ENCODE measurements at regions not wholly inside any gene's neighbourhood (a gene's known extent, or its start where the extent isn't known, plus 50 kb on each side); places are given as distances from the start of the nearest gene placed in this dataset.
"Not testable (repeated sequence)": the region's sequence is repeated elsewhere in the genome, so short reads cannot be mapped to it uniquely, and the experiment has no call there.

GRCh38 chr5:51997949-51998348 lies 614.7 kb downstream of the ISL1 start:
- no peaks in the 10 kb centered on the region for H3K27me3 Mint-ChIP-seq
- peaks cover 1% of the 10 kb centered on the region for H3K9me3 Mint-ChIP-seq
- POLR2A ChIA-PET = no interaction called here
- H3K27ac Mint-ChIP-seq = no peak overlapping the region
- no peak for DNase-seq
- no peaks in the 10 kb centered on the region for H3K36me3 Mint-ChIP-seq (ENCODE audit: low read depth)
- CTCF ChIA-PET = no interaction called here
- no peak overlapping the region for H3K4me3 Mint-ChIP-seq
- no peaks in the 10 kb centered on the region for H3K4me1 Mint-ChIP-seq

GRCh38 chr5:52007230-52007858 lies 624.1 kb downstream of the ISL1 start:
- DNase-seq = no peak
- Mint-ChIP-seq H3K27ac (no peak overlapping the region), H3K36me3 (ENCODE audit: low read depth) (no peaks in the 10 kb centered on the region), H3K4me3 (no peak overlapping the region), H3K9me3 (no peaks in the 10 kb centered on the region), H3K4me1 (no peaks in the 10 kb centered on the region), H3K27me3 (no peaks in the 10 kb centered on the region)
- ChIA-PET CTCF (interaction anchor here (1.0 kb wide), 1 partner anchor 1044 kb away, joined by 3 read pairs; no protein-coding TSS in a partner anchor), POLR2A (no interaction called here)

GRCh38 chr5:52010454-52010853 lies 627.2 kb downstream of the ISL1 start:
- Mint-ChIP-seq H3K9me3 (no peaks in the 10 kb centered on the region), H3K27ac (no peak overlapping the region), H3K36me3 (ENCODE audit: low read depth) (no peaks in the 10 kb centered on the region), H3K4me3 (no peak overlapping the region), H3K27me3 (no peaks in the 10 kb centered on the region), H3K4me1 (no peaks in the 10 kb centered on the region)
- no peak for DNase-seq
- ChIA-PET POLR2A (no interaction called here), CTCF (no interaction called here)

DNA sequence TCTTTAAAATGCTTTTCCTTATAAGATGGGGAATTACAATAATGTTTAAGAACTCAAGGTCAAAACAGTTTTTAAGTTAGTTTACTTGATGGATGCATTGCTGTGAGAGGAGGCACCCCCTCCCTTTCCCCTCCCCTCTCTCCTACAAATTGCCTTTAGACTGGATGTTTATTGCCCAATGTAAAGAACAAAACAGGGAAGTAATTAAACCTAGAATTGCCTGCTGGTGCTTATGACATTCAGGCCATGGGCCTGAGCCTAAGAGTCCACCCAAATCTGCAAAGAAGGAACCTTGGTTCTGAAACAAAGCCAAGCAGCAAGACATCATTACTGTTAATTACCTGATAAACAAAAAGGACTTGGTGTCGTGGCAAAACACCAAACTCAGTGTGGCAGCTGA lies 630.3 kb downstream of the ISL1 start:
- H3K36me3 Mint-ChIP-seq (ENCODE audit: low read depth) = no peaks in the 10 kb centered on the region
- POLR2A ChIA-PET = no interaction called here

DNA sequence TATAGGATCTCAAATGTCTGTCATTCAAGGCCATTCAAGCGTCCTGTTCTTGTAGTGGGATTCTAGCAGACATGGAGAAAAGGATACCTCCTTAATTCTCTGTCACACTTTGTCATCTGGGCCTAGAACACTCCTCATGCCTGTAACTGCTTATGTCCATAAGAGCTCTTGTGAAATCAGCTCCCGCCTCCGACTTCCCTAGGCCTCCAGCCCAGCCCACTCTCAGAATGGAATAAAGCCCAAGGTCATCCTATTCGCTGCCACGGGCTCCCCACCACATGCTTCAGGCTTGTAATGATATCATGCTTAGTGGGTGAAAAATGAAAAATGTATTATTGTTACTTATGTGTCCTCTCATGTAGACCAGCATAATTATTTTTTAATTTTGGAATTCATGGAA lies 632.5 kb downstream of the ISL1 start:
- POLR2A ChIA-PET = no interaction called here
- DNase-seq = no peak
- CTCF ChIA-PET = no interaction called here
- Mint-ChIP-seq H3K4me3 (no peak overlapping the region), H3K4me1 (no peaks in the 10 kb centered on the region), H3K9me3 (no peaks in the 10 kb centered on the region), H3K27ac (no peak overlapping the region), H3K36me3 (ENCODE audit: low read depth) (no peaks in the 10 kb centered on the region), H3K27me3 (no peaks in the 10 kb centered on the region)

More for the DNA sequence above, 630.3 kb downstream of the ISL1 start:
- Mint-ChIP-seq H3K4me1 (no peaks in the 10 kb centered on the region), H3K9me3 (no peaks in the 10 kb centered on the region), H3K27ac (no peak overlapping the region), H3K27me3 (no peaks in the 10 kb centered on the region), H3K4me3 (no peak overlapping the region)
- DNase-seq = no peak
- CTCF ChIA-PET = no interaction called here

DNA sequence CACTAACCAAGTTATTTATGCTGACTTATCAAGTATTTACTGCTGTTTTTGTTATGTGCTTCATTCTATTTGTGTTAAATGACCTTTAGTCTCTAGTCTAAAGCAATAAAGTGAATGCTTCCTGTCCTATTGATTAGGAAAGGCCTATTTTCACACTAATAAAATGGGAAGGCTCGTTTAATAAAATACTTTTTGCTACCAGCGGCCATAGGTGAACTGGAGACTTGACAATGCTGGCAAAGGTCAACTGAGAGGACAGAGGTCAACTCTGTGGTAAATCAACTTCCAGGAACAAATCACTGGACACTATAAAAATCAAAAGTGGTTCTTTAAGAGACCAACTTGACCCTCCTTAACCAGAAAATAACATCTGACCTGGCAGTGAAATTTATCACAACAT lies 634.3 kb downstream of the ISL1 start:
- CTCF ChIA-PET = no interaction called here
- DNase-seq = no peak
- no peaks in the 10 kb centered on the region for H3K27me3 Mint-ChIP-seq
- H3K36me3 Mint-ChIP-seq (ENCODE audit: low read depth) = no peaks in the 10 kb centered on the region
- no peaks in the 10 kb centered on the region for H3K4me1 Mint-ChIP-seq
- H3K9me3 Mint-ChIP-seq = no peaks in the 10 kb centered on the region
- no peak overlapping the region for H3K27ac Mint-ChIP-seq
- H3K4me3 Mint-ChIP-seq = no peak overlapping the region
- POLR2A ChIA-PET = no interaction called here

GRCh38 chr5:52024359-52024758 lies 641.1 kb downstream of the ISL1 start:
- Mint-ChIP-seq H3K4me3 (no peak overlapping the region), H3K27me3 (no peaks in the 10 kb centered on the region), H3K9me3 (peaks cover 2% of the 10 kb centered on the region), H3K36me3 (ENCODE audit: low read depth) (no peaks in the 10 kb centered on the region), H3K4me1 (no peaks in the 10 kb centered on the region), H3K27ac (no peak overlapping the region)
- ChIA-PET CTCF (no interaction called here), POLR2A (no interaction called here)
- no peak for DNase-seq

DNA sequence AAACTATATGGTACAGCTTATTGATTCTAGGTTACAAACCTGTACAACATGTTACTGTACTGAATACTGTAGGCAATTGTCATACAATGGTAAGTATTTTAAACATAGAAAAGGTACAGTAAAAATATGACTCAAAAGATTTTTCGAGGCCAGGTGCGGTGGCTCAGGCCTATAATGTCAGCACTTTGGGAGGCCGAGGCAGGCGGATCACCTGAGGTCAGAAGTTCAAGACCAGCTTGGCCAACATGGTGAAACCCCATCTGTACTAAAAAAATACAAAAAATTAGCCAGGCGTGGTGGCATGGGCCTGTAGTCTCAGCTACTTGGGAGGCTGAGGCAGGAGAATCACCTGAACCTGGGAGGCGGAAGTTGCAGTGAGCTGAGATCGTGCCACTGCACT lies 646.6 kb downstream of the ISL1 start:
- POLR2A ChIA-PET; DNase-seq; H3K4me3 Mint-ChIP-seq; H3K27ac Mint-ChIP-seq; H3K27me3 Mint-ChIP-seq; H3K9me3 Mint-ChIP-seq; H3K4me1 Mint-ChIP-seq; CTCF ChIA-PET; H3K36me3 Mint-ChIP-seq (ENCODE audit: low read depth): not testable (repeated sequence)

GRCh38 chr5:52041842-52042241 lies 658.6 kb downstream of the ISL1 start:
- no peak for DNase-seq
- no peak overlapping the region for H3K27ac Mint-ChIP-seq
- no peaks in the 10 kb centered on the region for H3K9me3 Mint-ChIP-seq
- H3K4me1 Mint-ChIP-seq = no peaks in the 10 kb centered on the region
- H3K36me3 Mint-ChIP-seq (ENCODE audit: low read depth) = no peaks in the 10 kb centered on the region
- no peak overlapping the region for H3K4me3 Mint-ChIP-seq
- no peaks in the 10 kb centered on the region for H3K27me3 Mint-ChIP-seq
- POLR2A ChIA-PET = no interaction called here
- CTCF ChIA-PET = no interaction called here

- ChIA-PET CTCF (no interaction called here), POLR2A (no interaction called here)
- Mint-ChIP-seq H3K4me3 (no peak overlapping the region), H3K36me3 (ENCODE audit: low read depth) (no peaks in the 10 kb centered on the region), H3K9me3 (peaks cover 3% of the 10 kb centered on the region), H3K27ac (no peak overlapping the region), H3K4me1 (no peaks in the 10 kb centered on the region), H3K27me3 (no peaks in the 10 kb centered on the region)
- DNase-seq = no peak
Observed at GRCh38 chr5:52043137-52043536, 659.9 kb downstream of the ISL1 start.

DNA sequence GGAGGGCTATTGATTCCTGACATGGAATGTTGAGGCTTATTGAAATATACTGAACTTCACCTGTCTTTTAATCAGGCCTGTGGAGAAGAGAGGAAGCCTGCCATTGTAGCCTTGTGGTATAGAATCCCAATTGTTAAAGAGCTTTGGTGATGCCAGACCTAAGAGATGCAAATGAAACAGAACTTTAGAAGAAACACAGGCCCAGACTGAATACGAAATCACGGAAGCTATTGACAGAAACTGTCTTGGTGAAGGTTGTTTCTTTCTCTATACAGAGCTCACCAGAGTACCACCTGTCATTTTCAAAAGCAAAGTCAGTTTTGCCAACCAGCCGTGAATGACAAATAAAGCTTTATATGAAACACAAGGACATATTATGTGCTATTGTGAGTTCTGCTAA lies 660.3 kb downstream of the ISL1 start:
- H3K27ac Mint-ChIP-seq = no peak overlapping the region
- no peaks in the 10 kb centered on the region for H3K36me3 Mint-ChIP-seq (ENCODE audit: low read depth)
- H3K4me3 Mint-ChIP-seq = no peak overlapping the region
- ChIA-PET CTCF (no interaction called here), POLR2A (no interaction called here)
- H3K27me3 Mint-ChIP-seq = no peaks in the 10 kb centered on the region
- H3K4me1 Mint-ChIP-seq = no peaks in the 10 kb centered on the region
- DNase-seq = no peak
- H3K9me3 Mint-ChIP-seq = peaks cover 3% of the 10 kb centered on the region

DNA sequence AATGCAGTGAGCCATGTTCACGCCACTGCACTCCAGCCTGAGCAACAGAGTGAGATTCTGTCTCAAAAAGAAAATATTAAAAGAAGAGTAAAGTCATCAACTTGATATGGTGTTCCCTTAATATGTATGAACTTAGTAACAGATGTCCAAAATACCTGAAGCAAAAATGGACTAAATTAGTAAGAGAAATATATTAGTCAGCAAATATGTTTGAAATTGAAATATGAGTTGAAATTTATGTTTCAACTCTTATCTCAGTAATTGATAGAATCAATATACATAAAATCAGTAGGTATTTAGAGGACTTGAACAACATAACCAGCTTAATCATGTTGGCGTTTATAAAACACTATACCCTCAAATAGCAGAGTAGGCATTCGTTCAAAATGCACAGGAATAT lies 668.5 kb downstream of the ISL1 start:
- no peak for DNase-seq
- Mint-ChIP-seq H3K36me3 (ENCODE audit: low read depth) (no peaks in the 10 kb centered on the region), H3K4me3 (no peak overlapping the region), H3K9me3 (peaks cover 3% of the 10 kb centered on the region), H3K27me3 (no peaks in the 10 kb centered on the region), H3K27ac (no peak overlapping the region), H3K4me1 (no peaks in the 10 kb centered on the region)
- ChIA-PET POLR2A (no interaction called here), CTCF (no interaction called here)

DNA sequence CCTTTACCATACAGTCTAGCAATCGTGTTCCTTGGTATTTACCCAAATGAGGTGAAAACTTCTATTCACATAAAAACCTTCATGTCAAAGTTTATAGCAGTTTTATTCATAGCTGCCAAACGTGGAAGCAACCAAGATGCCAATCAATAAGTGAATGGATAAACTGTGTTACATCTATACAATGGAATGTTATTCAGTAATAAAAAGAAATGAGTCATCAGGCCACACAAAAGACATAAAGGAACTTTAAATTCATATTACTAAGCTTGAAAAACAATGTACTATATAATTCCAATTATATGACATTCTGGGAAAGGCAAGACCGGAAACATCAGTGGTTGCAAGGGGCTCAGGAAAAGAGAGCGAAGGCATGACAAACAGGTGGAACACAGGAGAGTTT lies 679.9 kb downstream of the ISL1 start:
- Mint-ChIP-seq H3K36me3 (ENCODE audit: low read depth) (no peaks in the 10 kb centered on the region), H3K27ac (no peak overlapping the region), H3K9me3 (no peaks in the 10 kb centered on the region), H3K4me1 (no peaks in the 10 kb centered on the region), H3K27me3 (no peaks in the 10 kb centered on the region), H3K4me3 (no peak overlapping the region)
- no peak for DNase-seq
- ChIA-PET CTCF (no interaction called here), POLR2A (no interaction called here)

DNA sequence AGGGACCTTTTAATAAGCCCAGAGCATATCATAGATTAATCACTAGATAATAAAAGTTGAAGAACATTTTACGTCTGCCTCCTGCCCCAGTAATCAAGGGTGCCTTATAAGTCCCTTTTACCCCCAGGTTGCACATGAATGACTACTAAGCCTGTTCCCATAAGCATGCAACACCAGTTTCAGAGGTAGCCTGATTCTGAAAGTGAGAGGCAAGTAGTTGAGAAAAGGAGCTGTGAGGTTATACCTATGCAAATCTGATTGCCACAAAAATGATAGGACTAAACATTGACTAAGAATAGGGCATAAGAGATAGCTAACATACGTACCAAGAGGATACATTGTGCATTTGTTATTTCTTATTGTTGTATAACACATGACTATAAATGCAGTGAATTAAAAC lies 681.9 kb downstream of the ISL1 start:
- Mint-ChIP-seq H3K27me3 (no peaks in the 10 kb centered on the region), H3K27ac (no peak overlapping the region), H3K4me1 (no peaks in the 10 kb centered on the region), H3K4me3 (no peak overlapping the region), H3K9me3 (no peaks in the 10 kb centered on the region), H3K36me3 (ENCODE audit: low read depth) (no peaks in the 10 kb centered on the region)
- DNase-seq = no peak
- POLR2A ChIA-PET = no interaction called here
- CTCF ChIA-PET = no interaction called here

- no peaks in the 10 kb centered on the region for H3K9me3 Mint-ChIP-seq
- H3K36me3 Mint-ChIP-seq (ENCODE audit: low read depth) = no peaks in the 10 kb centered on the region
- POLR2A ChIA-PET = no interaction called here
- H3K4me1 Mint-ChIP-seq = no peaks in the 10 kb centered on the region
- H3K27ac Mint-ChIP-seq = no peak overlapping the region
- H3K27me3 Mint-ChIP-seq = no peaks in the 10 kb centered on the region
- CTCF ChIA-PET = no interaction called here
- no peak overlapping the region for H3K4me3 Mint-ChIP-seq
- DNase-seq = no peak
Observed at GRCh38 chr5:52069997-52070396, 686.7 kb downstream of the ISL1 start.

Measured in activated CD4-positive, alpha-beta memory T cell treated with anti-CD3 and anti-CD28 coated beads, Interleukin-2, amount 10 ng/mL, durations not matched to agents 7 days and 5 days (primary cell).